Upper lobe of left lung (tissue), 6 donors: ENCODE measurements at regions not wholly inside any gene's neighbourhood (a gene's known extent, or its start where the extent isn't known, plus 50 kb on each side); places are given as distances from the start of the nearest gene placed in this dataset.
"Not testable (repeated sequence)": the region's sequence is repeated elsewhere in the genome, so short reads cannot be mapped to it uniquely, and the experiment has no call there.

Source experiments
- ATAC-seq, 2 donors: fragments of 200-7000 bp; cut with Tn5 transposase; one replicate each; pipeline ENCODE4 v1.9.1; 2022; ENCODE audit warnings: mild to moderate bottlenecking in 2 of 2, moderate library complexity in 2 of 2; ENCODE audit not compliant: low FRiP score in 2 of 2
- DNase-seq, 2 donors: peaks; one replicate each; pipeline ENCODE4 v3.0.0-alpha.2; 2019 to 2020
- H3K27ac ChIP-seq, 4 donors: fragments of 200-600 bp; sonication (generic); one replicate each; pipeline ENCODE4 v1.5.1; 2016 to 2019
- H3K27me3 ChIP-seq, 4 donors: fragments of 200-600 bp; sonication (generic); one replicate each; pipeline ENCODE4 v1.5.1; 2017 to 2019
- H3K36me3 ChIP-seq, 4 donors: fragments of 200-600 bp; sonication (generic); one replicate each; pipeline ENCODE4 v1.5.1; 2016 to 2019
- H3K4me1 ChIP-seq, 4 donors: fragments of 200-600 bp; sonication (generic); one replicate each; pipeline ENCODE4 v1.5.1; 2018 to 2019
- H3K4me3 ChIP-seq, 4 donors: fragments of 200-600 bp; sonication (generic); one replicate each; pipeline ENCODE4 v1.5.1; 2017 to 2019; ENCODE audit warnings: mild to moderate bottlenecking in 2 of 4, moderate library complexity in 1 of 4
- H3K9me3 ChIP-seq, 4 donors: fragments of 200-600 bp; sonication (generic); one replicate each; pipeline ENCODE4 v1.5.1; 2018 to 2019
- WGBS, 2 donors: methylation state at CpG; one replicate each; pipeline ENCODE4 v1.1.5; 2017 to 2018; 5-methylcytosine and 5-hydroxymethylcytosine counted together
- small RNA-seq, 4 donors: library from RNA; depleted of rRNA; stranded (forward); fragments of <200 nt; gene quantifications; one replicate each; pipeline ENCODE3, GENCODE V24; 2016
- donor health status: DM: no; HTN: no; CAD: no; lungs with moderate emphysema.
- donor health status: DM: no; HTN: yes; CAD: no; lungs with severe emphysema.

DNA sequence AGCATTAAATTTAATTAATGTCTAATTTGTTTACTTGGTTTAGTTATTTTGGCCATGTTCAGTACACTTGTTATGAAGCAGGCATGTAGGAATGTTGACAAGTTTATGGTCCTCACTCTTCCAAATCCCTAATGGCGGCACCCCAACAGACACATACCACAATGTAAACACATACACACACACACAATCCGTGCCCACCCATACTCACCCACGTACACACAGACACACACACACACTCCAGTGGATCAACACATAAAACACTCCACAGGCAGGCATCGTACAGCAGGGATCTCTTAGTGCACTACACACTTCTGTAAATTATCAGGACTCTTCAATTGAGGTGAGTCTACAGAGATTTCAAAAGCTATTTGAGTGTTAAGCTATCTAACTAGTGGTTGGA is 767.5 kb downstream of the FOXD4L6 start:
- not testable (repeated sequence) for H3K9me3 ChIP-seq, H3K36me3 ChIP-seq, H3K4me1 ChIP-seq, ATAC-seq, H3K4me3 ChIP-seq, H3K27ac ChIP-seq, H3K27me3 ChIP-seq
- peak in 1 of 2 donors; percentile 11 for DNase-seq
- WGBS, 2 donors = 69 to 72% methylated on average over 4 of the region's 4 CpGs

- H3K36me3 ChIP-seq, H3K9me3 ChIP-seq, H3K27me3 ChIP-seq, H3K27ac ChIP-seq, DNase-seq, ATAC-seq, H3K4me1 ChIP-seq, H3K4me3 ChIP-seq: not testable (repeated sequence)
- no CpG with 5 or more reads among the region's 2 CpGs for WGBS, 2 donors
Observed at GRCh38 chr9:40330958-40331357, 797.5 kb downstream of the FOXD4L6 start.

- not testable (repeated sequence) for H3K4me3 ChIP-seq, H3K9me3 ChIP-seq, H3K36me3 ChIP-seq, H3K4me1 ChIP-seq, DNase-seq, H3K27me3 ChIP-seq, ATAC-seq, H3K27ac ChIP-seq
- WGBS, 2 donors = no CpG with 5 or more reads among the region's 8 CpGs
Observed at GRCh38 chr9:40328907-40329306, 799.6 kb downstream of the FOXD4L6 start.

DNA sequence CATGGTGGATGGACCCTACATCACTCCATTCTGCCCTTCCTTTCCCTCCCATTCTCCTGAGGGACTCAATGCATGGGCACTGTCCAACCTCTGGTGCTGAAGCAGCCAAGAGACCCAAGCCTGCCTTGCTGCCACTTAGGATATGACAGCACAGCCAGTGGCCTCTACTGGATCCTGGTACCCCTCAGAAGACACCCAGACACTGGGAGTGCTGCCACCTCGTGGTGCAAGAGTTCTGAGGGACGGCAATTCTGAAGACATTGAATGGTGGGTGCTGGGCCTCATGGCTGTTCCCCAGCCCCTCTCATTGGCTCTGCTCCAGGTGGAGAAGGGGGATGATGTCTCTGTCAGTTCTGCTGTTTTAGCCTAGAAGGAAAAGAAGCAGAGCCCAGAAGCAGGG is 802.3 kb downstream of the FOXD4L6 start:
- H3K27me3 ChIP-seq, H3K27ac ChIP-seq, H3K4me1 ChIP-seq, H3K4me3 ChIP-seq, H3K36me3 ChIP-seq, ATAC-seq, H3K9me3 ChIP-seq, DNase-seq: not testable (repeated sequence)
- no CpG with 5 or more reads among the region's 2 CpGs for WGBS, 2 donors

GRCh38 chr9:40322730-40323129 is 805.8 kb downstream of the FOXD4L6 start:
- H3K27me3 ChIP-seq, H3K9me3 ChIP-seq, ATAC-seq, H3K4me1 ChIP-seq, H3K4me3 ChIP-seq, H3K27ac ChIP-seq, H3K36me3 ChIP-seq: not testable (repeated sequence)
- DNase-seq = peak; percentile 12 to 62
- 93 to 100% methylated on average over 3 to 4 of the region's 6 CpGs for whole genome bisulfite sequencing, 2 donors

- not testable (repeated sequence) for H3K27ac ChIP-seq, H3K27me3 ChIP-seq, H3K4me3 ChIP-seq, H3K9me3 ChIP-seq, DNase-seq, H3K4me1 ChIP-seq, H3K36me3 ChIP-seq
- peak; percentile 60 to 75 for ATAC-seq
- no CpG with 5 or more reads among the region's 4 CpGs for WGBS, 2 donors
Observed at GRCh38 chr9:40321857-40322256, 806.6 kb downstream of the FOXD4L6 start.

DNA sequence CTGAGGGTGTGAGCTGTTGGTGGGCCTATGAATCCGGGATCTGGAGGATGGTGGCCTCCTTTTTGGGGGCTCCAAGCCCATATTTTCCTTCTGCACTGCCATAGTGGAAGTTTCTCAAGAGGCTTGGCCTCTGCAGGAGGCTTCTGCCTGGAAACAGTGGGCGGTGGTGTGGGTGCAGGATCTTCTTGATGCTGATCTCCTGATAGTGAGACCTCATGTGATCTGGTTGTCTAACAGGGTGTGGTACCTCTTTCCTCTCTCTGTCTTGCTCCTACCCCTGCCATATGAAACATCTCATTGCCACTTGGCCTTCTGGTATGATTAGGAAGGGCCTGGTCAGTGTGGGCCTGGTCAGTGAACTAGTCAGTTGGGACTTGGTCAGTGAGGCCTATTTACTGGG is 807.3 kb downstream of the FOXD4L6 start:
- H3K36me3 ChIP-seq, DNase-seq, H3K9me3 ChIP-seq, H3K4me1 ChIP-seq, H3K4me3 ChIP-seq, H3K27me3 ChIP-seq, H3K27ac ChIP-seq, ATAC-seq: not testable (repeated sequence)
- no CpG with 5 or more reads among the region's 2 CpGs for WGBS, 2 donors

GRCh38 chr9:40315215-40315614 is 813.3 kb downstream of the FOXD4L6 start:
- not testable (repeated sequence) for H3K27me3 ChIP-seq, H3K36me3 ChIP-seq, H3K4me1 ChIP-seq, DNase-seq, H3K27ac ChIP-seq, H3K4me3 ChIP-seq, H3K9me3 ChIP-seq, ATAC-seq
- WGBS, 2 donors = no CpG with 5 or more reads among the region's 1 CpG

DNA sequence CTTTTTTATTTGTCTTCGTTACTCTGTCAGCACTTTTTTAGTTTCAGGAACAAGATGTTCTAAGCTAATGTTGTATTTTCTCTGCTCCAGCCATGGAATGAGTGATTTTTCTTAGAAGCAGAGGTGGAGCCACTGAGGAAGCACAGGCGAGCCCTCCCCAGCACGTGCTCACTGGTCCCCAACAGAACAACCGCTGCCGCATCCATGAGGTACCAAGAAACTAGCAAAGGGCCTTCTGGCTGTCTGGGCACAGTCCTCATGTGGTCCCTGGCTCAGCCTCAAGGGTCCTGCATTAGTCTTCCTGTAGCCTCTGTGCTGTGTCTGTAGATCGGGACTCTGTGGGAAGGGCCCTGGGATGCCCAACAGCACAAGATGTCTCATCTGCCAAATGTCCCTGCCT is 838.5 kb downstream of the FOXD4L6 start:
- not testable (repeated sequence) for ATAC-seq, H3K27me3 ChIP-seq, H3K9me3 ChIP-seq, H3K36me3 ChIP-seq, H3K4me1 ChIP-seq, H3K4me3 ChIP-seq, H3K27ac ChIP-seq
- no CpG with 5 or more reads among the region's 6 CpGs for WGBS, 2 donors
- peak in 1 of 2 donors; percentile 13 for DNase-seq

Small RNA genes in the stretch of these regions (small RNA-seq; reads per million reads assigned to genes)
- 0 reads per million in 4 donors for gene AL591471.1
- gene BX664727.2 = 0 reads per million in 4 donors
